ENCODE measurements at regions not wholly inside any gene's neighbourhood (a gene's known extent, or its start where the extent isn't known, plus 50 kb on each side); places are given as distances from the start of the nearest gene placed in this dataset.
"Not testable (repeated sequence)": the region's sequence is repeated elsewhere in the genome, so short reads cannot be mapped to it uniquely, and the experiment has no call there.

GRCh38 chr9:89854715-89855475, 250.1 kb downstream of the GADD45G start:
- peaks cover 0 to 7% of the 10 kb centered on the region in 2 donors for H3K4me1 ChIP-seq
- H3K9me3 ChIP-seq, result no peaks in the 10 kb centered on the region
- TF ChIP-seq CTCF (IDR thresholded peaks at IDR 0.05), result no peak
- intact Hi-C loops (cut with DNase I), result no loop called here
- no peaks in the 10 kb centered on the region for H3K36me3 ChIP-seq
- H3K27ac ChIP-seq, result no peak overlapping the region
- H3K4me3 ChIP-seq, result no peak overlapping the region
- H3K27me3 ChIP-seq, result no peaks in the 10 kb centered on the region
- DNase-seq, result no peak
- no peak for ATAC-seq

GRCh38 chr9:89856296-89856695, 251.5 kb downstream of the GADD45G start:
- H3K4me1 ChIP-seq; H3K36me3 ChIP-seq; H3K9me3 ChIP-seq; H3K27me3 ChIP-seq; DNase-seq; ATAC-seq; H3K4me3 ChIP-seq; intact Hi-C loops (cut with DNase I); H3K27ac ChIP-seq: not testable (repeated sequence)

- H3K4me1 ChIP-seq; H3K9me3 ChIP-seq; H3K27ac ChIP-seq; intact Hi-C loops (cut with DNase I); H3K4me3 ChIP-seq; H3K27me3 ChIP-seq; H3K36me3 ChIP-seq; ATAC-seq; DNase-seq: not testable (repeated sequence)
Measured at GRCh38 chr9:89856950-89857349, 252.1 kb downstream of the GADD45G start.

- H3K4me3 ChIP-seq; H3K9me3 ChIP-seq; H3K27me3 ChIP-seq; ATAC-seq; H3K36me3 ChIP-seq; intact Hi-C loops (cut with DNase I); H3K27ac ChIP-seq; DNase-seq; H3K4me1 ChIP-seq: not testable (repeated sequence)
Measured at GRCh38 chr9:89859842-89860241, 255.0 kb downstream of the GADD45G start.

DNA sequence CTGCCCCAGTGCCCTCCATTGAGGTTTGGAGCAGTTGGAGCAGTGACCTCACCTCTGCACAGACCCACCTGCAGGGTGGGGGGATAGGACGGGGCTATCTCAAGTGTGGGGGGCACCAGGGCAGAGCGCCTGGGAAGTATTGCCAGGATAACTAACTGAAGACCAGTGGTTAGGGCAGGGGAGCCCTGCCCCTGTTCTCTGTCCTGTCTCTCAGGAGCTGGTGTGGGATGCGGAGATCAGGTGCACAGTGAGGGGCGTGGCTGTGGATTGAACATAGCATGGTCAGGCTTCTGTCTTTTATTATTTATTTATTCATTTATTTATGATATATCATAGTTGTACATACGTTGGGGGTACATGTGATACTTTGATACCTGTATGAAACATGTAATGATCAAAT, 256.6 kb downstream of the GADD45G start:
- H3K36me3 ChIP-seq; H3K27ac ChIP-seq; H3K4me3 ChIP-seq; intact Hi-C loops (cut with DNase I); H3K4me1 ChIP-seq; ATAC-seq; H3K27me3 ChIP-seq; H3K9me3 ChIP-seq: not testable (repeated sequence)
- peak in 2 of 4 donors; percentile 10 to 17 for DNase-seq

DNA sequence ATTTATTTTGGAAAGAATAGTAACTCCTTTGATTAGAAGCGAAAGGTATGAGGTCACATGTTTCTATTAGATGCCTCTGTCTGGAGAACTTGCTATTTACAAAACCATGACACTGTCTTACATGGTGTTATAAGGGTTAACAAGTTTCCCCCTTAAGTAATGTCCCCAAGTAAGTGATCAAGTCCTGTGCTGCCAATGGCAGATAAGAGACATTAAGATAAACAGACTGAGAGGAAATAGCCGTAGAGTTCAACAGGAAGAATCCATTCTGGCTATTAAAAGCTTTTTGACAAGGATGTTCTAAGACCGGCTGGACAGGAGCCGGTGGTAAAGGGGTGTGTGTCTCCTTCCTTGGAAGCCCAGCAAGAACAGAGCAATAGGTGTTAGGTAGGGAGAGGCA, 257.5 kb downstream of the GADD45G start:
- intact Hi-C loops (cut with DNase I), result no loop called here
- Histone ChIP-seq H3K4me1 (no peaks in the 10 kb centered on the region), H3K9me3 (no peaks in the 10 kb centered on the region), H3K27ac (no peak overlapping the region), H3K36me3 (no peaks in the 10 kb centered on the region), H3K4me3 (no peak overlapping the region), H3K27me3 (no peaks in the 10 kb centered on the region)
- no peak for TF ChIP-seq CTCF (IDR thresholded peaks at IDR 0.05)
- DNase-seq, result no peak
- no peak for ATAC-seq

DNA sequence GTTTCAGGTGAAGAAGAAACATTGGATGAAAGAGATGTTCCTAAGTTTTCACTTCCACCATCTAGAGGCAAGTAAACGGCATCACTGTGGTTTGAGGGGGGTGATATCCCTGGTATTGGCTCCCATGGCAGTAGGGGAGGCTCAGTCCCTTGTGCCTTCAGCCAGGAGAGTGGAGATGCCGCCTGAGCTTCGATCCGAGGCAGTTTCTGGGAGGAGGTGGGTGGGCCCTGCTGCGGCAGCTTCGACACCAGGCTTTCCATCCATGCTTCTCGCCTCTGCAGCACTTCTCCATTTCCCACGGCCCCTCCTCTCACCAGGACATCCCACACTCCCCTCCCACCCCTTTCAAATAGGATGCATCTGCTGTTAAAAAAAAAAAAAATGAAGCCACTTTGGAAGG, 258.3 kb downstream of the GADD45G start:
- no peak overlapping the region for H3K4me3 ChIP-seq
- TF ChIP-seq CTCF (IDR thresholded peaks at IDR 0.05), result no peak
- ATAC-seq (no peak), DNase-seq (peak in 1 of 4 donors; percentile 3)
- H3K36me3 ChIP-seq, result no peaks in the 10 kb centered on the region
- H3K27ac ChIP-seq, result no peak overlapping the region
- H3K4me1 ChIP-seq, result no peaks in the 10 kb centered on the region
- H3K9me3 ChIP-seq, result no peaks in the 10 kb centered on the region
- intact Hi-C loops (cut with DNase I), result no loop called here
- H3K27me3 ChIP-seq, result no peaks in the 10 kb centered on the region
